Astrocyte (in vitro differentiated cells and primary cell): ENCODE measurements at regions not wholly inside any gene's neighbourhood (a gene's known extent, or its start where the extent isn't known, plus 50 kb on each side); places are given as distances from the start of the nearest gene placed in this dataset.
A peak's percentile ranks its signal among the peaks of the same experiment; 100 is the strongest.

Experiments
- DNase-seq: peaks from one replicate; pipeline ENCODE4 v3.0.0-alpha.2; 2010; ENCODE audit warnings: low read depth
- FAIRE-seq: peaks from 2 replicates; lab custom pipeline; 2011; peaks lifted over from hg19 to GRCh38; lab: Jason Lieb, UNC
- H2AFZ ChIP-seq: 2 replicates; pipeline ENCODE4 v1.6.0; 2012; ENCODE audit warnings: low read depth, low read length, inconsistent platforms
- H3K27ac ChIP-seq: 2 replicates; pipeline ENCODE4 v1.5.1; 2011; ENCODE audit warnings: low read depth, low read length, inconsistent platforms
- H3K27me3 ChIP-seq: 2 replicates; pipeline ENCODE4 v1.6.0; 2011; ENCODE audit warnings: low read length, inconsistent platforms; ENCODE audit not compliant: insufficient read depth
- H3K36me3 ChIP-seq: 2 replicates; pipeline ENCODE4 v1.5.1; 2011; ENCODE audit warnings: low read length, inconsistent platforms; ENCODE audit not compliant: insufficient read depth
- H3K4me1 ChIP-seq: 2 replicates; pipeline ENCODE4 v1.5.1; 2011; ENCODE audit warnings: low read length, inconsistent platforms; ENCODE audit not compliant: insufficient read depth
- H3K4me2 ChIP-seq: 2 replicates; pipeline ENCODE4 v1.6.0; 2012; ENCODE audit warnings: low read length, inconsistent platforms
- H3K4me3 ChIP-seq: 2 replicates; pipeline ENCODE4 v1.5.1; 2011; ENCODE audit warnings: low read depth, mild to moderate bottlenecking, low read length, inconsistent platforms; ENCODE audit not compliant: insufficient read depth
- H3K79me2 ChIP-seq: 2 replicates; pipeline ENCODE4 v1.6.0; 2012; ENCODE audit warnings: mild to moderate bottlenecking, low read length, inconsistent platforms; ENCODE audit not compliant: insufficient read depth
- H3K9ac ChIP-seq: 2 replicates; pipeline ENCODE4 v1.6.0; 2012; ENCODE audit warnings: mild to moderate bottlenecking, low read length, inconsistent platforms
- H3K9me3 ChIP-seq: 2 replicates; pipeline ENCODE4 v1.5.1; 2012; ENCODE audit warnings: low read depth, mild to moderate bottlenecking, low read length, inconsistent platforms; ENCODE audit not compliant: insufficient read depth
- H4K20me1 ChIP-seq: 2 replicates; pipeline ENCODE4 v1.6.0; 2012; ENCODE audit warnings: low read length, inconsistent platforms; ENCODE audit not compliant: insufficient read depth
- H3K27ac Mint-ChIP-seq: one replicate; pipeline ENCODE4 v1.8.0; 2021; ENCODE audit warnings: mild to moderate bottlenecking, mixed read lengths; ENCODE audit not compliant: unreplicated experiment
- H3K27me3 Mint-ChIP-seq: one replicate; pipeline ENCODE4 v1.8.0; 2021; ENCODE audit warnings: low read depth, mixed read lengths; ENCODE audit not compliant: unreplicated experiment
- H3K36me3 Mint-ChIP-seq: one replicate; pipeline ENCODE4 v1.8.0; 2021; ENCODE audit warnings: low read depth, mixed read lengths; ENCODE audit not compliant: unreplicated experiment
- H3K4me1 Mint-ChIP-seq: one replicate; pipeline ENCODE4 v1.8.0; 2021; ENCODE audit warnings: low read depth, mixed read lengths; ENCODE audit not compliant: unreplicated experiment
- H3K4me3 Mint-ChIP-seq: one replicate; pipeline ENCODE4 v1.8.0; 2021; ENCODE audit warnings: mild to moderate bottlenecking, moderate library complexity, mixed read lengths; ENCODE audit not compliant: unreplicated experiment
- H3K9me3 Mint-ChIP-seq: one replicate; pipeline ENCODE4 v1.8.0; 2021; ENCODE audit warnings: mild to moderate bottlenecking, mixed read lengths; ENCODE audit not compliant: unreplicated experiment
- CTCF ChIP-seq: IDR thresholded peaks from 2 replicates; pipeline ENCODE4 v1.5.1; 2011; ENCODE audit warnings: low read depth, mild to moderate bottlenecking, inconsistent platforms, low read length, moderate library complexity; ENCODE audit not compliant: insufficient read depth
- EZH2 ChIP-seq: IDR thresholded peaks from 2 replicates; pipeline ENCODE4 v1.6.1; 2012; ENCODE audit warnings: mild to moderate bottlenecking, low read length, inconsistent platforms; ENCODE audit not compliant: insufficient read depth

GRCh38 chr3:124428372-124429128 is 301.7 kb upstream of the UMPS start:
- no peak for DNase-seq

GRCh38 chr3:124429129-124429815 is 301.0 kb upstream of the UMPS start:
- FAIRE-seq (peak; percentile 37), DNase-seq (peak; percentile 69)
- Histone ChIP-seq H3K9me3 (no peaks in the 10 kb centered on the region), H3K27ac (no peak overlapping the region), H3K79me2 (no peaks in the 10 kb centered on the region), H3K9ac (no peak overlapping the region), H4K20me1 (no peaks in the 10 kb centered on the region), H3K4me1 (peaks cover 5% of the 10 kb centered on the region), H2AFZ (no peak overlapping the region), H3K4me2 (no peak overlapping the region), H3K27me3 (no peaks in the 10 kb centered on the region), H3K4me3 (no peak overlapping the region), H3K36me3 (no peaks in the 10 kb centered on the region)
- TF ChIP-seq EZH2: no peak
- no peak for TF ChIP-seq CTCF
- Mint-ChIP-seq H3K27me3 (no peaks in the 10 kb centered on the region), H3K9me3 (no peaks in the 10 kb centered on the region), H3K4me3 (no peak overlapping the region), H3K36me3 (peaks cover 5% of the 10 kb centered on the region), H3K27ac (no peak overlapping the region), H3K4me1 (peaks cover 15% of the 10 kb centered on the region)

More at GRCh38 chr3:124428372-124429128, 301.7 kb upstream of the UMPS start:
- H3K27ac Mint-ChIP-seq: peak overlapping the region; percentile 8
- H3K27me3 Mint-ChIP-seq: no peaks in the 10 kb centered on the region
- no peak overlapping the region for H3K27ac ChIP-seq
- peaks cover 2% of the 10 kb centered on the region for H3K36me3 Mint-ChIP-seq
- H2AFZ ChIP-seq: no peak overlapping the region
- H3K4me1 ChIP-seq: peaks cover 5% of the 10 kb centered on the region
- no peaks in the 10 kb centered on the region for H3K9me3 Mint-ChIP-seq
- no peaks in the 10 kb centered on the region for H3K79me2 ChIP-seq
- H3K9me3 ChIP-seq: no peaks in the 10 kb centered on the region
- H4K20me1 ChIP-seq: no peaks in the 10 kb centered on the region
- H3K36me3 ChIP-seq: no peaks in the 10 kb centered on the region
- TF ChIP-seq CTCF (no peak), EZH2 (no peak)
- peaks cover 15% of the 10 kb centered on the region for H3K4me1 Mint-ChIP-seq
- no peak for FAIRE-seq
- H3K27me3 ChIP-seq: no peaks in the 10 kb centered on the region
- no peak overlapping the region for H3K4me3 ChIP-seq
- no peak overlapping the region for H3K4me2 ChIP-seq
- H3K4me3 Mint-ChIP-seq: no peak overlapping the region
- no peak overlapping the region for H3K9ac ChIP-seq
